Stimulated activated CD4-positive, alpha-beta T cell treated with anti-CD3 and anti-CD28 coated beads, Interleukin-4, amount 100 ng/mL, for 48 hours (primary cell): ENCODE measurements at regions not wholly inside any gene's neighbourhood (a gene's known extent, or its start where the extent isn't known, plus 50 kb on each side); places are given as distances from the start of the nearest gene placed in this dataset.

ENCODE experiments used
- DNase-seq, 2 donors: peaks; one replicate each; pipeline ENCODE4 v3.0.0-alpha.2; 2020; ENCODE audit warnings: low read depth in 2 of 2

DNA sequence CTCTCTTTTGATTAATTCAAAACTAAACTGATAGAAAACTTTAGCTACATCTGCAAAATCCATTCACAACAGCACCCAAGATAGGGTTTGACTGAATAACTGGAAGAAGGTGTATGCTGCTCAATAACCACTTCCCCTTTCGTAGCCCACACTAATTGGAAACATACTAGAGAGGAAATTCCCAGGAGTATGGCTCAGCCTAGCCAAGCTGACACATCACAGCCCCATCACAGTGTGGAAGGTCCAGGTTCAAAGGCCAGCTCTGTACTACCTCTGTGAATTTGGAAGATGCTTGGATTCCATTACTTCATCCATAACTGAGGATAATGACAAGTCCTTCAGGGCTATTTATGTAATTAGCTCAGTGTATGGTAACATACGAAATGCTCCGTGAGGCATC, 185.4 kb downstream of the FBXO15 start:
- DNase-seq: no peak

DNA sequence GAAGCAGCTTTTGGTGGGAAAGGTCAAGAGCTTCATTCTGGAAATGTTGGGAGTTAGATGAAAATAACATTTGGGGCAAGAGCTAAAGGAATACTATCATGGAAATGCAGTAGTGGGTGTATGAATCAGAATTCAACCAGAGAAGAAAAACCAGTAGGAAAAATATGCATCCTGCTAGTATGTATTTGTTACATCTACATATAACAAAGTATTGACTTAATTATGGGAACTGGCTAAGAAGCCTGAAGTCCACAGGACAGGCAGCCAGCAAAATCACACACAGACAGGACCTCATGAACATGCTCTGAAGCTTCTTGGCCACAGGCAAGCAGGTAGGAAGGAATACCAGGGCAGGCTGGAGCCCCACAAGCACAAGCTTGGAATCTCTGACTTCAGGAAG, 185.8 kb downstream of the FBXO15 start:
- DNase-seq: no peak

DNA sequence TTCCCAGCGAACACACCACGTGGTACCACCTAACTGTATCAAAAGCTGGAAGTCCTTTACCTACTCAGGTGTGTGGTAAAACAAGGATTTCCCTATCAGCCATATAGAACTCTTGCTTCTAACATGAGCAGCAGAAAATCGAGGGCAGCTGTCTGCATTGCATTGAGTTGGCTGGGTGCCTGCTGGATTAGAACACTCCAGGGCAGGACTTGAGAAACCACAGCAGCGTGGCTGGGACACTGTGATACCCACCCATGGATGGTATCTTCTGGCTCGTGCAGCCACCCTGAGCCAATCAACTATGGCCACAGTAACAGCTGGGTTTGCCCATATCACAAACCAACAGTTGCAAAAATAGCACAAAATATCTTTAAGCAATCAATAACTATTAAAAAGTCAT, 188.3 kb downstream of the FBXO15 start:
- no peak for DNase-seq

DNA sequence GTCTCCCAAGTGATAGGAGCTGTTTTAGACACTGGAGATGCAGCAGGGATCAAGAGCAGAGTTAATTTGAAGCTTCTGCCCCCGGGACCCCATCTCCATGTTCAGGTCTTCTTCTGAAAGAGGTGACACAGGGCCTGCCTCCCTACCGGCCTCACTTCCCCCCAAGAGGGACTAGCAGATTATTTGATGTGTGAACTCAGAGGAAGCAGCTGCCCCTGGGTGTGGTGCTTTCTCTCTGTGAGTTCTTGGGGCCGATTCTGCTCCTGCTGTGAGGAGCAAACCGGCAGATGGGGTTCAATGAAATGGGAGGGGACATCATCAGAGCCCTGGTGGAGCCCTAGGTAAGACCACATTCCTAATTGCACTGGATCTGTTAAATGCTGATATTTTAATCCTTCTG, 193.4 kb downstream of the FBXO15 start:
- DNase-seq: no peak

DNA sequence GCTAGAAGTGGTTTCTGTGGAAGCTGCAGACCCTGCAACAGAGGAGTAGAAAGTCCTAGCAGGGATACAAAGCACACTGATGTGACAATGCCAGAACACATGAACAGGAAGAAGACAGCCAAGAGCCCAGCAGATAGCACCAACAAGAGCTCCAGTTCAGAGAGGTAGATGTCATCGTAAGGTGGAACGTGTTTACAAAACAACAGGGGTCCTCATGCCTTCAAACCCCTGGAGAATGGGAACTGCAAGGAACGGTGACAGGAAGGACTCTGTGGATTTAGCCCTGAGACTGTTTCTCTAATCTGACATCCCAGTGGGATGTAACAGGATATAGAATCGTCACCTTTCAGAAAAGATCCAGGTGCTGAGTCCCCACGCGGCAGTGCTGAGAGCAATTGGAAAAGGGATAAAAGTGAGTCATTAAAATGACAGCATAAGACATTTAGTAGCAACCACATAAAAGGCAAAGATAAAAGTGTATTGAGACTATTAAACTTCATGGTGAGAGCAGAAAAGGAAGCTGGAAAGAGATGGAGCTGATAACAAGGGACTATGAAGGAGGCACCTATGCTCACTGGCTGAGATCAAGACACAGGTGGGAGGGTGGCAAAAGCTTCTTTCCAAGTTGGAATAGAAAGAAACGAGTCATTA, 195.2 kb downstream of the FBXO15 start:
- DNase-seq: no peak

DNA sequence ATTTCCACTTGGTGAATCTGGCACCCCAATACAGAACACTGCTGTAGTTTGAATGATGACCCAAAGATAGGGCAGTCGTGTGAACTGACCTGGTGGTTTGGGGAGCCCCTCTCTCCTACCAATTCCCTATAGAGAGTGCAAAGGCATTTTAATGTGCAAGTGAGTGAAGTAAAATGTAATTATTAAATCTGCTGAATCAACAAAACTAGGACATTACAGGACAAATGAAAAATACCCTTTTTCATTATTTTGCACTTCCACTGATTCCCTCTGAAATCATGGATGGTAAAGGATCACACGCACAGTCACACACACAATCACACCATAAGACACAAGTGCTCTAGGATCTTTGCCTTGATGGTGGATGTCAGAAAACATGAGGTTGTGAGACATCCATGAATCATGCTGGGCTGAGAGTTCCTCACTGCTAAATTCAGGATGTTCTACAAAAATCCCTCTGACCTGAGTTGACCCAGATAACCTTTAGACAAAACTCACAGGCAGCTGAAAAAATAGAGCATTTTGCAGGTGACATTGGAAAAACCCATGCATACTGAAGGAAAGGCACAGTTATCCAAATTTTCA, 197.4 kb downstream of the FBXO15 start:
- DNase-seq: no peak

DNA sequence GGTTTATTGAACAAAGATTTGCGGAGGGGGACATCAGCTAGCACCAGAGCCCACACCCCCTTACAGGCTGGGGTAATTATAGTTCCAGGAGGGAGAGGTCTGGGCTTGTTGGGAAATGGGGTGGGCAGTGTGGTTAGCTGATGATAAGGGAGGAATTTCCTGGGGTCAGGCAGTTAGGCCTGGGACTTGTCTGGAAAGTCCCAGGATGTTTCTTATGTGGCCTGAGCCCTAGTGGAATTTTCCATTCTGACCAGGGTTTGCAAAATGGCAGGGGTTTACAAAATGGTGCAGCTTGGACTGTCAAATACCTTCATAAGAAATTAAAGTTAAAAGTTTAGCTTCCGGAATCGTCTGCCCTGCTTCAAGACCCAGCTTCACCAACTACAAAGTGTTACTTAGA, 199.1 kb downstream of the FBXO15 start:
- DNase-seq: no peak

DNA sequence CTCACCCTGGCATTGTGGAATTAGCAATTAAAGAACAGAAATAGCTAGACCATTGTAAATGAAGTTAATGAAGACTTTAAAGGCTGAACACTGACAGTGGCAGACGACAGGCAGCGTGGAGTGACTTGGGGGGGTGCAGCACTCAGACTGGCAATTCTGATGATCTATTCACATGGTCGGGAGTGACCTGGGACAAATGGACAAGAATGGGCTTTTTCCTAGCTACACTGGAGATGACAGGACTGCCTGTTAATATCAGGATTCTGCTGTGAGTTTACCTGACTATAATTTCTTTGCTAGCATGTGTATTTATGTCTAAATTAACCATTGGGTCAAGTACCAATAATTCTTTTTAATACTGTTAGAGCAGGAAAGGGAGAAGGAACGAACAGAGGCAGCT, 199.6 kb downstream of the FBXO15 start:
- DNase-seq: no peak

DNA sequence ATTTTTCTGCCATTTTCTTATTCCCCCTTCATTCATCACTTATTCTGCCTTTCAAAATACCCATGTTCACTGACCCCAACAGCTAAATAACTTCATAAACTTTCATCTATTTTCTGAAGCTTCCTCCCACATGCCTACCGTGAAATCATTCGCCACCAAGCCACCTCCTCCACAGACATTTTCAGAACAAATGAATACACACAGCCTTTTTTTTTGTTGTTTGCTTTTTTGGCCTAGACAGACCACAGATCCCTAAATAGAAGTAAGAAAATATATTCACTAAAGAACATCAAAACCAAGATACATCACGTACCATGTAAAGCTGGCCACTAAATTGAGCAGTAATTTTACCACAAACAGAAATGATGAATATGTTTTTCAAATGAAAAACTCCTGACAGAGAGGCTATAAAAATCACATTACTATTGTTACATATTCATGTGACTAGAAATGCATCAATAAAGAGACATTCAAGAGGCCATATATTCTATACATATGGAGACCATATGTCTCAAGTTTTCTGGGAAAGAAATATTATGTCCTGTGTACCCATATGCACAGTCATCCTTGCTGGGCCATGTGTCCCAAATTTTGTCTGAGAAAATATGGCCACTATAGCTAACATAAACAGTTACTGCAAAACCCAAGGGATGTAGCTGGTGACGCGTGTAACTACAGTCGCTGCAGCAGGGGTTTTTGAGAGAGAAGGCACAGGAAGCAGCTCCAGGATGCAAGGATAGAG, 200.3 kb downstream of the FBXO15 start:
- DNase-seq: no peak

DNA sequence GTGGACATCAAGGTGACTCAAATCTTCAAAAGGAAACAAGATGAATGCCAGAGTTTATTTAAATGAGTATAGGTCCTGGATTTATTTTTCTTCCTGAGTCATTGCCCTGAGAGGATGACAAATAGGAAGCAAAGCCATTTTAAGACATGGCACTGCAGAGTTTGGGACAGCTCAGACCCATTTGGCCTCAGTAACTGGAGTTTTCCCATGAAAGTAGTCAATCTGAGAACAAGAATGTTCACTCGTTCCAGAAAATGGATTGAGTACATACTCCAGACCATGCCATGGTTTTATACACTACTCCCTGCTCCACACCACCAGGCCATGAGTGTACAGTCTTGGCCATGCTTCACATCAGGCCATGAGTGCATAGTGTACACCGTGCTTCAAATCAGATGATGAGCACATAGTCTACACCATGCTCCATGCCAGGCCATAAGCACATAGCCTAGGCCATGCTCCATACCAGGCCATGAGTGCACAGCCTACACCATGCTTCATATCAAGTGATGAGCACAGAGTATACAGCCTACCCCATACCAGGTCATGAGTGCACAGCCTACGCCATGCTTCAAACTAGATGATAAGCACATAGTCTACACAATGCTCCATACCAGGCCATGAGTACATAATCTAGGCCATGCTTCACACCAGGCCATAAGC, 202.4 kb downstream of the FBXO15 start:
- DNase-seq: no peak

DNA sequence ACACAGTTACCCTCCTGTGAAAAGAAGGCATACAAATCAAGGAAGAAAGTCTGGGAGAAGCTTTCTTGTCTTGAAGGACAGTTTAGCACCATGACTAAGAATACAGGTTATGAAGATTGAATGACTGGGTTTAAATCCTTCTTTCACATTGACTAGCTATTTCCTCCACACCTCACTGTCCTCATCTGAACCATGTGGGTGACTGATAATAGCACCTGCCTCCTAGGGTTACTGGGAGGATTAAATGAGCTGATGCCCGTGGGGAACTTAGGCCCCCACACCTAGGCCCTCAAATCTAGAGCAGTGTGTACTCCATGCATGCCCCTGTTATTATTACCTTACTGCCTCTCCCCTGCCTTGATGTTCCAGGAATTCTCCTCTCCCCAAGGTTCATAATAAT, 202.9 kb downstream of the FBXO15 start:
- DNase-seq: no peak

DNA sequence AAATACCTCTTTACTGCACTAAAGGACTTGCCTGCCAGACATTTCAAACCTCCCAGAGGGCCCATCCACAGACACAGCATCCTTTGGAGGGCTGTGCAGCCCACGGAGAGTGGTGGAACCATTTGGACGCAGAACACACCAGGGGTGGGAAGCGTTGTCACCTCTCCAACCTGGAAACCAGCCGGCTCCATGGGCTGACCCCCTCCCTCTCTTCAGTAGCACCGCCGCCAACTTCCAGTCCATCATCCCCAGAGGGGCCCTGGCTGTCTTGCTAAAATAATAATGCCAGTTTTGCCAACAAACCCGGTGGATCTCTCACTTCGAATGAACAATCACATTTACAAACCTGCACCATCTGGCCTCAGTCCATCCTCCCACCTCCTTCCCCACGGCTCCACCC, 203.9 kb downstream of the FBXO15 start:
- DNase-seq: no peak

DNA sequence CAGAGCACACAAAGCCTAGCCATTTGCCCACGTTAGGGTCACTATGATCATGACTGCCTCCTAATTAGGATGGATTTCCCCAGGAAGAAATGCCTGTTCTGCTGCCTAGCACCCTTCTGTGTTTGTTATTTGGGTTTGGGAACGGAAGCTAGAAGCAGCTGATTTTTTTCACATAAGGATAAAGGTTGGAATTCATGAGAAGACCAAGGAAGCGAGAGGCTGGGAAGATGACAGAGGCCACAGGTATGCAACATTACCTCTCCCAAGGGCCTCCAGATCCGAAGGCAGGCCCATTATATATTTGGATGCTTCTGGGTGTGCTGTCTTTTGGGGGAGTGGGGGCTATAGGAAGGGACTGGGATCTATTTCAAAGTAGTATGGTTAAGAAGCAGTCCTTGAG, 204.7 kb downstream of the FBXO15 start:
- no peak for DNase-seq

DNA sequence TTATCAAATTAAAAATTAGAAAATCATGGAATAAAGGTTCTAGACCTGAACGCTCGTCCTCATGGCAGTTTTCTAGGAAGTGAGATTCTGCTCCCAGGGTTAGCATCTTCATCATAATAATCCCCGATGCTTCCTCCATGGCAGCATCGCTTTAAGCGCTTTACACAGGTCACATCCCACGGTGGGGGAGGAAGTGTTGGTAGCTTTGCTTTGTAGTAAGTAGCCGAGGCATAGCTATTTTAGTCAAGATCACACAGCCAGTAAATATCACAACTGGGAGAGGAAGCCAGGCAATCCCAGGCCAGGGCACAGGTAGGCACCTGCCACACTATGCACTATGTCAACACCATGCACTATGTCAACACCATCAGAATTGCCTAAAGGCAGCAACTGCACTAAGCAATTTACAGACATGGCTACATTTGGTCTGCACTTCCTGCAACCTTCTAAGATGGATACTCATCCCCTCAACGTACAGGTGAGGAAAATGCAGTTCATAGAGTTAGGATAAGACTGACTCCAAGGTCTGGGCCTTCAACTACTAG, 205.5 kb downstream of the FBXO15 start:
- DNase-seq: no peak

DNA sequence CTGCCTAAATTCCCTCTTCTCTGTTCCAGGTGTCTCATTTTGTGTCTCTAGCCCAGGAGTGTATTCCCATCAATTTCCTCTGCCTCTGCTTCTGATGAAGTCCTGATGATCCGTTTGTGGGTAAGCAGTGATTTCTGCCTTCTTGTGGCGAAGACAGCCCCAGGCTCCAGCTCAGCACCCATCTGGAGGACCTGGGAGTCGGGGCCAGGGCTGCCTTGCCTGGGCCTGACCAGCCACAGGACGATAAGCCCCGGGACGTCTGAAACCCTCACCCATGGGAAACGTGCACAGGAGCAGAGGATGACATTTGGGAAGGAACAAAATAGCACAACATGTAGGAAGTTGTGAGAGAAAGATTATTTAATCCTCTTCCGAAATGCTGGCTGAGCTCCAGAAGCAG, 206.9 kb downstream of the FBXO15 start:
- no peak for DNase-seq

DNA sequence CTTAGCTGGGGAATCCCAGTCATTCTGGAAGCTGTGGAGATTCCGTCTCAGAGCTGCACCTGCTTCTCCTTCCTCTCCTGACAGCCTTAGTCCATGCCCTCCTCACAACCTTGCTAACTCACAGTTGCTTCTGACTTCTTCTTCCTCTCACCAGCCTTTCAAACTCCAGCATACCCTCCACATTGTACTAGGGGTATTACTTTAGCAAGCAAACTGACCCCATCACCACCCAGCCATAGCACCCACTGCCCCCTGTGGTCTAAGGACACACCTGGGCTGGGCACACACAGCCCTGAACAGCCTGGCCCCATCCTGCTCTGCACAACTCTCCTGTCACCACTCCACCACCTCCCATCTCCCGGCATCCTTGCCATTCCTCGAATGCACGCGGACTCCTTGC, 208.2 kb downstream of the FBXO15 start:
- DNase-seq: no peak

DNA sequence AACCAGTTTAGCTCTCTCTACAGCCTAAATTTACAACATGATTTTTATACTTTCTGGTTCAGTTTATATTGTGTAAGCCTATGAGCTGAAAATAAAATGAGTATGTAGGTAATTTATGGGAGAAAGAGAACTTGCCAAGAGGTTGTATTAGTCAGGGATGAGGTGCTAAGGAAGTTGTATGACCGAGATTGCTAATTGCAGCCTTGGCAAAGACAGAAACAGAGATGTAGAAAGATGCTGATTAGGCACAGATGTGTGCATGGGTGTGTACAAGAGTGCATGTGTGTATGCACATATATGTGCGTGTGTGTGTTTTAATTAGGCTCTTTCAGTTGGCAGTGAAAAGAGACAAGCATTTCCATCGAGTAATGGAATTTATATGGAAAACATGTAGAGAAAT, 213.9 kb downstream of the FBXO15 start:
- DNase-seq: no peak

DNA sequence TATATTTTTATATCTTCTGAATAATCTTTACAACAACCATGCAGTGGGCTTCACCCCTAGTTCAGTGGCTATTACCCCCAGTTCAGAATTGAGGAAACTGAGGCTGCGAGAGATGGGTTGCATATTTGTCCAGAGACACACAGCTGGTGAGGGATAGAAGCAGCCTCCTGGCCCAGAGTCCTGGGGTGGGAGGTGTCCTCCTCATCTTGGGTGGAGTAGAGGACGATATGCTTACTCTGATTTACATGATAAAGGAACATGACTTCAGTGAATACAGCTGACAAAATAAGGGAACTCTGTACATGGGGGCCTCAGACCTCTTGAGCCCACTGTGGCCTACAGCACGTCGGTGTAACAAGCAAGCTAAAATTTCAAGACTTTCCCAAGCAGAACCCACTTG, 214.7 kb downstream of the FBXO15 start:
- no peak for DNase-seq

DNA sequence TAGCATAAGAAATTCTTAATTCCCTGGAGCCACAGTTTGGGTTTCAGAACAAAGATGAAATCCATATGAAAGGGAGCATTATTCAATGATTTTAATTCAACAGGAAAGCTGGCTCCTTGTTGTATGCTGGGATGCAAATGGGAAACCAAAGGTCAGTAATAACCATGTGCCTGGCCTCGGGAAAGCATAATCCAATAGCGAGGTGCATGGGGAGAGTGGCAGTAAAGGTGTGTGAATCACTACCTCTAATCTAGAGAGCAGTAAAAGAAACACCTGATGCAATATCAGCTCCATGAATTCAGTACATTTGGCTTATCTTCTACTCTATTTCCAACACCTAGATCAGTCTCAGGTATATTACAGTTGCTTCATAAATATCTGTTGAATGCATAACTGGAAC, 220.1 kb downstream of the FBXO15 start:
- no peak for DNase-seq

DNA sequence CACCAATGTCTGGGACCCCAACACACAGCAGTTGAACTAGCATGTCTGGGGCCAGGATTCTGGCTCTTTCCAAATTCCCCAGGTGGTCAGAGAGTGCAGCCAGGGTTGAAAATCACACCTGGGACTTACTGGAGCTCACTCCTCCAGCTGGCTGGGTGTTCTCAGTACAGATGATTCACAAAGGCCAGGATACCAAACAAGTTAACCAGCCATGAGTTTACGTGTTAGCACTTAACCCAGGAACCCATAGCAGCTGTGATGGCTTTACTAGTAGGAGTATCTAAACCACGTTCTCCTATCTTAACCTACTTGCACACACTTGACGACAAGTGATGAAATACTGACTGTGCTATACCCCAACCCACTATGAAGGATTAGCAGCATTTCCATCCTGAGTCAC, 222.8 kb downstream of the FBXO15 start:
- DNase-seq: no peak

DNA sequence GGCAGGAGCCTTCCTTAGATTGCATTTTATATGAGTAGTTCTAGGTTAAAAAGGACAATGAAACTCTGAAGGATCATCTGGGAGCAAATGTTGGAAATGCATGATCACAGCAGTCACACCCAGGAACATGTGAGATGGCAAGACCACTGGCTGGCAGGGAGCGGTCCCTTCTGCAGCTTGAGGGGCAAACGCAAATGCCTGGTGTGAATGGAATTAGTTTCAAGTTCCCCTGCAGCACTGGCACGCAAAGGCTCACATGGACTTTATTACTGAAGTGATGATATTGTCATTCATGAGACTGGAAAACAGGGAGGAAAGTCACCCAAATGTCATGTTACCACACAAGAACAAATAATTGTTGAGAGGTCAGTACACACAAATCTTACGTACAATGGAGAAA, 223.3 kb downstream of the FBXO15 start:
- DNase-seq: no peak

DNA sequence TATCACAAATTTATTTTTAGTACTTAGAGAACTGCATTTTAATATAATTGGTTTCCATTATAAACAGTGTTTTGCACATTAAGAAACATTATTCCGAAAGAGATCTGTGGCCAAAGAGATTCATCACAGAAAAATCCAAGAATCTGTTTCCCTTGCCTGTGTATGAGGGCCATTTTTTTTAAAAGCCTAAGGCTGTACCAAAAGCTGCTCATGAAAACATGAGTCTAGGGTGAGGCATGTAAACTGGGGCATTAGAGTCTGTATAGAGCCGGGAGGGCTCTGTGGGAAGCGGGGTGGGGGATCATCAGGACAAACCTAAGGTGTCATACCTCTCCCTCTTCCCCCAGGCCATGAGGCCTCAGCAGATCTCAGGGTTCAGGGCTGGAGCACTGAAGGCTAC, 223.8 kb downstream of the FBXO15 start:
- no peak for DNase-seq

DNA sequence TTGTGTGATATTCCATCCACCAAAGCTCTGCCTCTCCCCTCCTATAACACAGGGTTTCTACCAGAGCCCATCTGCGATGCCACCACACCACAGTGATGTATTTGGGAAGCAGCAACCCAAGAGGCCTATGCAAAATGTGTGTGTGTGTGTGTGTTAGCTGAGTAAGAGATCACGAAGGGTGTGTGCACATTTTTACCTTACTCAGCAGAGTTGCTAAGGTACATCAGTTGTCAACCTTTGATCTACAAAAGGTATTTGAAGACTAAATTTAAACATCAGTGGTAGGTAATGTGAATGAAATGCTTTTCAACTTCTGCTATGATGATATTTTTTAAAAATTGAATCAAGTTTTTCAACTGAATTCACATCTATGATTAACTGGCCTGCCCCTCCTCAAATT, 227.6 kb downstream of the FBXO15 start:
- no peak for DNase-seq
